NCI-H146 treated with DMSO at 0.1 percent for 48 hours (cell line): ENCODE measurements at regions not wholly inside any gene's neighbourhood (a gene's known extent, or its start where the extent isn't known, plus 50 kb on each side); places are given as distances from the start of the nearest gene placed in this dataset.

Experiments
- DNase-seq: peaks from one replicate; lab custom pipeline; 2025; ENCODE audit not compliant: unreplicated experiment; lab: John Stamatoyannopoulos, UW

- DNase-seq = no peak
Observed at GRCh38 chr2:30339071-30339470, 107.7 kb downstream of the LBH start.

- DNase-seq = no peak
Observed at GRCh38 chr2:30341500-30342267, 105.4 kb upstream of the LCLAT1 start.

GRCh38 chr2:30346471-30347169, 100.4 kb upstream of the LCLAT1 start:
- no peak for DNase-seq

GRCh38 chr2:30348825-30349224, 98.2 kb upstream of the LCLAT1 start:
- DNase-seq = no peak

GRCh38 chr2:30349691-30350090, 97.4 kb upstream of the LCLAT1 start:
- DNase-seq = no peak

- DNase-seq = no peak
Observed at GRCh38 chr2:30351116-30351515, 95.9 kb upstream of the LCLAT1 start.

GRCh38 chr2:30351949-30352348, 95.1 kb upstream of the LCLAT1 start:
- no peak for DNase-seq

- DNase-seq = peak; percentile 20
Observed at GRCh38 chr2:30354150-30354549, 92.9 kb upstream of the LCLAT1 start.

GRCh38 chr2:30354621-30355020, 92.4 kb upstream of the LCLAT1 start:
- no peak for DNase-seq

GRCh38 chr2:30355306-30355705, 91.7 kb upstream of the LCLAT1 start:
- DNase-seq = no peak

- no peak for DNase-seq
Observed at GRCh38 chr2:30356071-30356470, 91.0 kb upstream of the LCLAT1 start.

GRCh38 chr2:30356776-30357175, 90.3 kb upstream of the LCLAT1 start:
- no peak for DNase-seq

GRCh38 chr2:30358351-30358750, 88.7 kb upstream of the LCLAT1 start:
- no peak for DNase-seq

- no peak for DNase-seq
Observed at GRCh38 chr2:30358842-30359241, 88.2 kb upstream of the LCLAT1 start.

GRCh38 chr2:30359644-30360167, 87.3 kb upstream of the LCLAT1 start:
- DNase-seq = no peak

- DNase-seq = no peak
Observed at GRCh38 chr2:30361751-30362394, 85.2 kb upstream of the LCLAT1 start.

- no peak for DNase-seq
Observed at GRCh38 chr2:30362468-30363081, 84.5 kb upstream of the LCLAT1 start.

GRCh38 chr2:30363406-30363805, 83.6 kb upstream of the LCLAT1 start:
- no peak for DNase-seq

GRCh38 chr2:30365201-30365600, 81.8 kb upstream of the LCLAT1 start:
- no peak for DNase-seq

- no peak for DNase-seq
Observed at GRCh38 chr2:30366199-30366691, 80.8 kb upstream of the LCLAT1 start.
